Left renal cortex interstitium (tissue), 4 donors: ENCODE measurements at regions not wholly inside any gene's neighbourhood (a gene's known extent, or its start where the extent isn't known, plus 50 kb on each side); places are given as distances from the start of the nearest gene placed in this dataset.
"Not testable (repeated sequence)": the region's sequence is repeated elsewhere in the genome, so short reads cannot be mapped to it uniquely, and the experiment has no call there.

ENCODE experiments used
- DNase-seq, 4 donors: peaks; one replicate each; pipeline ENCODE4 v3.0.0-alpha.2; 2013; ENCODE audit warnings: low read depth in 4 of 4, low spot score in 2 of 4, missing footprints in 1 of 4

- DNase-seq = no peak
Observed at GRCh38 chr3:177607589-177607988, 410.3 kb upstream of the TBL1XR1 start.

GRCh38 chr3:177608443-177608842 is 411.2 kb upstream of the TBL1XR1 start:
- no peak for DNase-seq

- DNase-seq = no peak
Observed at GRCh38 chr3:177609613-177610012, 412.3 kb upstream of the TBL1XR1 start.

GRCh38 chr3:177610262-177610661 is 413.0 kb upstream of the TBL1XR1 start:
- DNase-seq = no peak

GRCh38 chr3:177610686-177611633 is 413.7 kb upstream of the TBL1XR1 start:
- peak in 1 of 4 donors; percentile 56 for DNase-seq

- DNase-seq = no peak
Observed at GRCh38 chr3:177611752-177612334, 414.6 kb upstream of the TBL1XR1 start.

GRCh38 chr3:177613901-177614300 is 416.6 kb upstream of the TBL1XR1 start:
- DNase-seq = no peak

- no peak for DNase-seq
Observed at GRCh38 chr3:177615015-177615414, 417.7 kb upstream of the TBL1XR1 start.

- no peak for DNase-seq
Observed at GRCh38 chr3:177618873-177619733, 421.8 kb upstream of the TBL1XR1 start.

GRCh38 chr3:177620073-177620472 is 422.8 kb upstream of the TBL1XR1 start:
- no peak for DNase-seq

GRCh38 chr3:177622520-177622919 is 425.2 kb upstream of the TBL1XR1 start:
- DNase-seq = no peak

- no peak for DNase-seq
Observed at GRCh38 chr3:177622982-177623617, 425.8 kb upstream of the TBL1XR1 start.

- DNase-seq = no peak
Observed at GRCh38 chr3:177624528-177625495, 427.5 kb upstream of the TBL1XR1 start.

GRCh38 chr3:177626045-177626444 is 428.8 kb upstream of the TBL1XR1 start:
- DNase-seq = no peak

- DNase-seq = not testable (repeated sequence)
Observed at GRCh38 chr3:177628095-177628719, 430.9 kb upstream of the TBL1XR1 start.

- DNase-seq = no peak
Observed at GRCh38 chr3:177629276-177629675, 432.0 kb upstream of the TBL1XR1 start.

GRCh38 chr3:177633671-177634207 is 436.5 kb upstream of the TBL1XR1 start:
- no peak for DNase-seq

- not testable (repeated sequence) for DNase-seq
Observed at GRCh38 chr3:177635601-177636106, 438.4 kb upstream of the TBL1XR1 start.
